Globus pallidus (tissue), 1 donor: ENCODE measurements at regions not wholly inside any gene's neighbourhood (a gene's known extent, or its start where the extent isn't known, plus 50 kb on each side); places are given as distances from the start of the nearest gene placed in this dataset.
"Not testable (repeated sequence)": the region's sequence is repeated elsewhere in the genome, so short reads cannot be mapped to it uniquely, and the experiment has no call there.

Experiments
- DNase-seq: peaks from one replicate; pipeline ENCODE4 v3.0.0-alpha.2; 2015; ENCODE audit warnings: low spot score

DNA sequence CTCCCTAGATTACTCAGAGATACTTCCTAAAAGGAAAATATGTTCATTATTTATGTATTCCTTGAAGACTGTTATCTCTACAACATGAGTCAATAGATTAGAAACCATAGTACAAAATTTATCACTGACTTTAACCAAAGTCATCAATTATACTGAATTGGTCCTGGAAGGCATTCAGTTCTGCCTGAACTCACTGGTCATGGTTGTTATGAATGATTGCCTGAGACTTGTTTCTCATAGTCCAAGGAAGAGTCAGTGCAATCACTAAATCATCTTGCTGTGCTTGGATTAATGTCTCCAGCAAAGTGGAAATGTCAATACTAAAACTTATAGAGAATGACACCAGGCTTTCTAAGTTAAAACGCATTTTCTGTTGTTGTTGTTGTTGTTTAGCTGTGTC, 878.6 kb upstream of the MANEA start:
- no peak for DNase-seq

DNA sequence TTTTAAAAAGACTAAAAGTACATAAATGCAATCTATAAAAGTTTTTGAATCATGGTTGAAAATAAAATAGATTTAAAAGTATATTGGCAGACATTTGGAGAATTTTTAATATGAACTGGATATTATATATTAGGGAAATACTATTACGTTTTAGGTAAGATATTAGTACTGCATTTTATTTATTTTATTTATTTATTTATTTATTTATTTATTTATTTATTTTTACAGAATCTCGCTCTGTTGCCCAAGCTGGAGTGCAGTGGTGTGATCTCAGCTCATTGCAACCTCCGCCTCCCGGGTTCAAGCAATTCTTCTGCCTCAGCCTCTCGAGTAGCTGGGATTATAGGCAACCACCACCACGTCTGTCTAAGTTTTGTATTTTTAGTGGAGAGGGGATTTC, 890.1 kb upstream of the MANEA start:
- DNase-seq: not testable (repeated sequence)

- no peak for DNase-seq
These were observed 893.9 kb upstream of the MANEA start for GRCh38 chr6:94683409-94683808.

DNA sequence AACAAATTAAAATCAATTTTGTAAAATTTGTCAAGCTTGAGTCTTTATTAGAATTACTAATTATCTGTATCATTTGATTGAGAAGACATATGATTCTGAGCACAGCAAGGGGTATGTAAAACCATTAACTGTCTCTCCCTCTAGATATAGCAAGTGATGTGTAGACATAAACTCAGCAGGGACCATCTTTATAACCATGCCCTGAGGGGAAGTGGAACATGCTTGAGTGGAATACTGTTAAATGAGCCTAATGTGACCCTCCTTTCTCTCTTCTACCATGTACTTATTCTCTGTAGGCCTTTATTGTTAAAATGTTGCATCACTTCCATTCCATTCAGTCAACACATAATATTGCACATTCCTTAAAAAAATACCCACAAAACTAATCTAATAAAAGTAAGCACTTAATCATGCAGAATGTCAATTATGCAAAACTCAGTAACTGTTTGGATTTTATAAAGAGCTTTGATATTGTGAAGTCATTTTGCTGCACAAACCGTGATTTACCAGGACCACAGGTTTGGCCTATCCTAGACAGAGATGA, 896.6 kb upstream of the MANEA start:
- no peak for DNase-seq

DNA sequence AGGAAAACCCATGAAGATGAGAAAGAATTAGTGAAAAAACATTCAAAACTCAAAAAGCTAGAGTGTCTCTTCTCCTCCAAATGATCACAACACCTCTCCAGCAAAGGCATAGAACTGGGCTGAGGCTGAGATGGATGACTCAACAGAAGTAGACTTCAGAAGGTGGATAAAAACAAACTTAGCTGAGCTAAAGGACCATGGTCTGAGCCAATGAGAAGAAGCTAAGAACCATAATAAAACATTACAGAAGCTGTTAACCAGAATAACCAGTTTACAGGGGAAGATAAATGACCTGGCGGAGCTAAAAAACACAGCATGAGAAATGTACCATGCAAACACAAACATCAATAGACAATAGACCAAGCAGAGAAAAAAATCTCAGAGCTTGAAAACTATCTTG, 904.1 kb upstream of the MANEA start:
- DNase-seq: no peak

DNA sequence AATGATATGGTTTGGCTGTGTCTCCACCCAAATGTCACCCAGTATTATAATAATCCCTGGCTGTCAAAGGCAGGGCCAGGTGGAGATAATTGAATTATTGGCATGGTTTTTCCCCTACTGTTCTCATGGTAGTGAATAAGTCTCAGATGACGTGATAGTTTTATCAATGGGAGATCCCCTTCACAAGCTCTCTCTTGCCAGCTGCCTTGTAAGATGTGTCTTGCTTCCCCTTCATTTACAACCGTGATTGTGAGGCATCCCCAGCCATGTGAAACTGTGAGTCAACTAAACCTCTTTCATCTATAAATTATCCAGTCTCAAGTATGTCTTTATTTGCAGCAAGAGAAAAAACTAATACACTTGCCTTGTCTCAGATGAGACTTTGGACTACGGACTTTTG, 907.3 kb upstream of the MANEA start:
- DNase-seq: no peak

GRCh38 chr6:94668876-94669275, 908.5 kb upstream of the MANEA start:
- no peak for DNase-seq

DNA sequence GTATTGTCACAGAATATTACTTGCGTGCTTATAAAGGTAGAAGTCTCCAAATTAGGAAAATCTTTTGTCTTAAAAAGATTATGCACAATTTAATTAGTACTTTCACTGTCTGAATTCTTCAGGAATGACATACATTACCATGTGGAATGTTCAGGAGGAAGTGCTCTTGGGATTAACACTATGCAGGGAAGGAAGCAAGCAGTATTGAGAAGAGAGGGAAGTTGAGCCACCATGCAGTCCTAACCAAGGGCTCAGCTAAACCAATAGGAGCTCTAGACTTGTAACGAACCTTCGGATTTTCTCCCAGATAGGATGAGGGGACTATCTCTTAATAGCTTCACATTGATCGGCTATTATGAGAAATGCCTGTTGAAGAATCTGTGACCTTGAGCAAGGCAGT, 918.4 kb upstream of the MANEA start:
- no peak for DNase-seq

- no peak for DNase-seq
These were observed 926.1 kb upstream of the MANEA start for GRCh38 chr6:94651239-94651638.

DNA sequence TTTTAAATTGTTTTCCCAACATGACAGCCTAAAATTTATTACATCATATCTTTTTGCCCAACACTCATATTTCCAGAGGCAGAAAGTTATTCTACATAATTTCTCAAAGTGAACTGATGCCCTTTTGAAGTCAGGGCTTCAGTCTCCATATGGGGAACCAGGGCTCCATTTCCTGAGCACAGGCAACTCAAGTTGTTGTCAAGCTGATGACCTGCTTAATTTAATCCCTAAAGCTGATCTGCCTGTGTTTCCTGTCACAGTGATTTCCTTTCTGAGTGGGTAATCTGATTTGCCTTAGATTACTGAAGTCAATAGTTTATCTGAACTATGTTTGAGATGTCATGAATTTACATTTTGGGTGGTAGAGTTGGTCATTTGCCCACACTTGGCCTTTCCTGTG, 932.1 kb upstream of the MANEA start:
- DNase-seq: no peak

GRCh38 chr6:94639564-94639963, 937.8 kb upstream of the MANEA start:
- DNase-seq: no peak

- peak; percentile 19 for DNase-seq
These were observed 940.5 kb upstream of the MANEA start for GRCh38 chr6:94636780-94637385.

- DNase-seq: no peak
These were observed 953.7 kb upstream of the MANEA start for GRCh38 chr6:94623586-94623985.

DNA sequence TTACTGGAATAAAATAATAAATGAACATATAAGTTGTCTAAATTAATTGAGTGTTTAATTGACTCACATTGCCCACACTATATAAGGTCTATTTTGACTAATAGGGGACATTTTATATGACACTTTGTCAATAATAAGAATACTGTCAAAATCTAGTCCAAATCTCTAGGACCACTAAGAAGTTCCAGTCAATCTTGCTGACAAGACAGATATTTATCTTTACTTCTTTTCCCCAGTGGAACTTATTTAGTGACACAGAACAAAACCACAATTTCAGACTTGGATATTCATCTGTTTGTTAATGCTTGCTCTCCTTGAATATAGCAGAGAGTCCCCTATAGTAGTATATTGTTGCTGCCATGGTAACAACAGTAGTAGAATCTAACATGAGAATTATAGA, 954.6 kb upstream of the MANEA start:
- DNase-seq: no peak

GRCh38 chr6:94600636-94601035, 976.7 kb upstream of the MANEA start:
- no peak for DNase-seq

DNA sequence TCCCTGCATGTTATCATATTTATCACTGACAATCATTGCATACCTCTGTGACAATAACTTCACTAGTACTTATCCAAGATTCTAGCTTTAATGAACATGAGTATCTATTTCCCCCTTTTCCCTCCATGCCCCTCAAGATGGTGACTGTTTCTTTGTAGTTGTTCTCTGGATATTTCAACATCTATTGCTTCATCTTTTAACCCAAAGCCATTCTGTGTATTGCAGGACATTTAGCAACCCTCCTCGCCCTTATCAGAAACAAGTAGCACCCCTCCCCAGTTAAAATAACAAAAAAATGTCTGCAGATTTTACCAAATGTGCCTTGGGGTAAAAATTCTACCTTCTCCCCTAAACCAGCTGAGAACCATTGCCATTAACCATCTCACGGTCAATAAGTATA, 979.8 kb upstream of the MANEA start:
- DNase-seq: no peak

DNA sequence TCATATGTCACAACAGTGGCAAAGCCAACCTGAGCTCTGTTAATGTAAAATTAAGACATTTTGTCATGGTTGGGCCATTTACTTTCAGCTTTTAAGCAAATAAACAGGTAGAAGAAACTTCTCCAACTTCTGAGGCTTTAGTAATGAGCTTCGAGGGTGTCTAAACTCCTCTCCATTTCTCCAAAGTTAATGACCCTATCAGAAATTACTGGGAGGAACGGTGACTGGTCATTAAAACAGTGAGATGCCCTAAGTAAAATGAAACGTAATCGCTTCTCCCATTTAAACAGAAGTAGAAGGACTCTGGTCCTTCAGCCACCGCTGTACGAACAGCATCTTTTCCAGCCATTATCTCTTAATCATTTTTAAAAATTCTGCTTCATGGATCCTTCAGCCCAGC, 986.9 kb upstream of the MANEA start:
- DNase-seq: no peak

DNA sequence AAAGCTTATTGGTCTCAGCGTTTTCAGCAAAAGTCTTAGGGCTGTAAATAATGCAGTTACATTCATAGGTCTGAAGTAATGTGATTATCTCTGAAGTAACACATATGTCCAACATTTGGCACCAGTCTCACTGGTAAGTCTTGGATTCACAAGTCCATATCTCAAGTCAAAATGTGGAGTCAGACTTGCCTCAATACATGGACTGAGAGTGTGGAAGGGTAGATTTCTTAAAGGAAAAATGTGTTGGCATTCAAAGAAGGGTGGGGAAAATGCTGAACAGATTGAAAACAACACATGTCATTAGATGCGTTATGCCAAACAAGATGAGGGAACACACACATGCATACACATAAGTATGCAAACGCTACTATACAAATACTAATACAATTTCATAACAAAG, 989.0 kb upstream of the MANEA start:
- DNase-seq: no peak

- DNase-seq: no peak
These were observed 993.1 kb upstream of the MANEA start for GRCh38 chr6:94584211-94584610.

- peak; percentile 75 for DNase-seq
These were observed 1006.8 kb upstream of the MANEA start for GRCh38 chr6:94570581-94570980.

DNA sequence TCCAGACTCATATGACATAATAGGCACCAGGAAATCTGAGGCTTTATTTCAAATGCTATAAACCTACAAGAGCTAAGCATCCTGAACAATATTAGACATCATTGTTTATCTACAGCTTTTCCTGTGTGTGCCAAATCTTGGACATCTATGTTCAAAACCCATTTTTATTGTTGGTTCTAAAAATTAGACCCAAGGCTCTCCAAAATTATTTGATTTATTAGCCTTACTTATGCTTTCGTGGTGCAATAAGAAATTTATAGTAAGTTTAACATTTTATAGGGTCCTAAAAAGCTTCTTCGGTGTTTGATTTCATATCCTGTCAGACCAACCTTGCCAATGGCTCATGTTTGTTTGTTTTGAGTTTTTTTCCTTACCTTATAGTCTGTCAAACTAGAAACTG, 1014.5 kb upstream of the MANEA start:
- no peak for DNase-seq

- no peak for DNase-seq
These were observed 1017.4 kb upstream of the MANEA start for GRCh38 chr6:94559829-94560537.

GRCh38 chr6:94557207-94557606, 1020.1 kb upstream of the MANEA start:
- DNase-seq: not testable (repeated sequence)

DNA sequence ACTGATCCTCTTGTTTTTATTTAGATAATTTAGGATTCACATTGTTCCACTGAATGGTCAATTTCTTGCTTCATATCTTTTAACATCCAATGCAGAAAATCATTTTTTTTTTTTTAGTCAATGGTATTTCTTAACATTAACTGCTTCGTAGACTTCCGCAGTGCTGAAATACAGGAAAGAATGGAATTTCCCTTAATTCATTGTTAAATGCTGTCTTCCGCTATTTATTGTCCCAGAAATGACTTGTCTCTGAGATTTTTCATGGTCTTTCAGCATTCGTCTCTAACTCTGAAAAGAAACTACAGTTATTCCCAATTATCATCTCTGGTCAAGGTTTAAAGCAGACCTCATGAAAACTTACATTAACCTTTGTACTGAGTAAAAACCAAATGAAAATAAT, 1029.1 kb upstream of the MANEA start:
- no peak for DNase-seq
